Mesenchymal stem cell (in vitro differentiated cells and primary cell): ENCODE measurements at regions not wholly inside any gene's neighbourhood (a gene's known extent, or its start where the extent isn't known, plus 50 kb on each side); places are given as distances from the start of the nearest gene placed in this dataset.

Source experiments
- DNase-seq: peaks from one replicate; pipeline ENCODE4 v3.0.0-alpha.2; 2013
- H2AFZ ChIP-seq: one replicate; pipeline ENCODE4 v1.6.1; 2013; ENCODE audit warnings: low read depth, mild to moderate bottlenecking, control low read depth, inconsistent platforms, low read length, moderate library complexity
- H2AK5ac ChIP-seq: 2 replicates; pipeline ENCODE4 v1.6.1; 2013; ENCODE audit warnings: low read length, moderate library complexity, mild to moderate bottlenecking, inconsistent platforms; ENCODE audit not compliant: severe bottlenecking
- H2BK120ac ChIP-seq: one replicate; pipeline ENCODE4 v1.6.1; 2013; ENCODE audit warnings: low read depth, mild to moderate bottlenecking, inconsistent platforms, low read length, moderate library complexity
- H2BK12ac ChIP-seq, 2 experiments: one replicate each; pipeline ENCODE4 v1.6.1; 2013; ENCODE audit warnings: inconsistent platforms in 2 of 2, low read length in 2 of 2, mild to moderate bottlenecking in 2 of 2, moderate library complexity in 2 of 2, control low read depth in 1 of 2
- H2BK15ac ChIP-seq: one replicate; pipeline ENCODE4 v1.6.1; 2013; ENCODE audit warnings: mild to moderate bottlenecking, low read depth, inconsistent platforms; ENCODE audit not compliant: poor library complexity, severe bottlenecking
- H2BK5ac ChIP-seq: 2 replicates; pipeline ENCODE4 v1.6.1; 2013; ENCODE audit warnings: low read depth, mild to moderate bottlenecking, low read length, control low read depth, inconsistent platforms; ENCODE audit not compliant: poor library complexity, severe bottlenecking
- H3K14ac ChIP-seq, 2 experiments: one replicate each; pipeline ENCODE4 v1.6.1; 2013; ENCODE audit warnings: inconsistent platforms in 2 of 2, low read length in 2 of 2, control low read depth in 1 of 2, mild to moderate bottlenecking in 1 of 2, moderate library complexity in 1 of 2
- H3K18ac ChIP-seq, 2 experiments: one replicate each; pipeline ENCODE4 v1.6.1; 2013; ENCODE audit warnings: inconsistent platforms in 2 of 2, low read length in 2 of 2, control low read depth in 1 of 2, low read depth in 1 of 2, mild to moderate bottlenecking in 1 of 2
- H3K23ac ChIP-seq, 2 experiments: one replicate each; pipeline ENCODE4 v1.6.1; 2013; ENCODE audit warnings: inconsistent platforms in 2 of 2, low read length in 2 of 2, mild to moderate bottlenecking in 2 of 2, moderate library complexity in 2 of 2, control low read depth in 1 of 2
- H3K27ac ChIP-seq: 2 replicates; pipeline ENCODE4 v1.5.1; 2013; ENCODE audit warnings: mild to moderate bottlenecking, moderate library complexity, low read length, control low read depth, inconsistent platforms; ENCODE audit not compliant: poor library complexity, severe bottlenecking
- H3K27me3 ChIP-seq, 2 experiments: 2 replicates each; pipeline versions ENCODE4 v1.6.1 to v1.7.0; 2013; ENCODE audit warnings: low read length in 2 of 2, mild to moderate bottlenecking in 2 of 2, moderate library complexity in 2 of 2, control low read depth in 1 of 2, inconsistent platforms in 1 of 2; ENCODE audit not compliant: control insufficient read depth in 1 of 2, insufficient read depth in 1 of 2
- H3K36me3 ChIP-seq, 2 experiments: 2 replicates each; pipeline versions ENCODE4 v1.6.1 to v1.7.0; 2013; ENCODE audit warnings: low read length in 2 of 2, control low read depth in 1 of 2, inconsistent platforms in 1 of 2, low read depth in 1 of 2, mild to moderate bottlenecking in 1 of 2; ENCODE audit not compliant: insufficient read depth in 2 of 2, control insufficient read depth in 1 of 2
- H3K4ac ChIP-seq, 2 experiments: one replicate each; pipeline ENCODE4 v1.6.1; 2013; ENCODE audit warnings: inconsistent platforms in 2 of 2, low read length in 2 of 2, mild to moderate bottlenecking in 2 of 2, moderate library complexity in 2 of 2, control low read depth in 1 of 2, low read depth in 1 of 2
- H3K4me1 ChIP-seq: 2 replicates; pipeline ENCODE4 v1.6.1; 2013; ENCODE audit warnings: low read depth, low read length, control low read depth; ENCODE audit not compliant: control insufficient read depth, insufficient read depth
- H3K4me2 ChIP-seq: 2 replicates; pipeline ENCODE4 v1.6.1; 2013; ENCODE audit warnings: low read length, mild to moderate bottlenecking, inconsistent platforms; ENCODE audit not compliant: poor library complexity, severe bottlenecking
- H3K4me3 ChIP-seq, 2 experiments: 2 replicates each; pipeline versions ENCODE4 v1.5.1 to v1.7.0; 2013; ENCODE audit warnings: low read length in 2 of 2, mild to moderate bottlenecking in 2 of 2, control low read depth in 1 of 2, low read depth in 1 of 2; ENCODE audit not compliant: insufficient read depth in 1 of 2
- H3K79me1 ChIP-seq: replicated peaks from 2 replicates; pipeline ENCODE4 v1.6.1; 2013; ENCODE audit warnings: mild to moderate bottlenecking, control low read depth, low read length, inconsistent platforms; ENCODE audit not compliant: poor library complexity, severe bottlenecking
- H3K9ac ChIP-seq: 2 replicates; pipeline ENCODE4 v1.7.0; 2013; ENCODE audit warnings: mild to moderate bottlenecking, low read length, moderate library complexity
- H3K9me3 ChIP-seq: 2 replicates; pipeline ENCODE4 v1.7.0; 2013; ENCODE audit warnings: mild to moderate bottlenecking, low read length; ENCODE audit not compliant: control insufficient read depth
- H4K8ac ChIP-seq: one replicate; pipeline ENCODE4 v1.6.1; 2013; ENCODE audit warnings: inconsistent platforms, mild to moderate bottlenecking, low read length, moderate library complexity
- H4K91ac ChIP-seq: one replicate; pipeline ENCODE4 v1.6.1; 2013; ENCODE audit warnings: mild to moderate bottlenecking, low read length, inconsistent platforms
- WGBS: methylation state at CpG from one replicate; pipeline ENCODE4 v1.1.7; 2013; ENCODE audit warnings: mixed read lengths; 5-methylcytosine and 5-hydroxymethylcytosine counted together

DNA sequence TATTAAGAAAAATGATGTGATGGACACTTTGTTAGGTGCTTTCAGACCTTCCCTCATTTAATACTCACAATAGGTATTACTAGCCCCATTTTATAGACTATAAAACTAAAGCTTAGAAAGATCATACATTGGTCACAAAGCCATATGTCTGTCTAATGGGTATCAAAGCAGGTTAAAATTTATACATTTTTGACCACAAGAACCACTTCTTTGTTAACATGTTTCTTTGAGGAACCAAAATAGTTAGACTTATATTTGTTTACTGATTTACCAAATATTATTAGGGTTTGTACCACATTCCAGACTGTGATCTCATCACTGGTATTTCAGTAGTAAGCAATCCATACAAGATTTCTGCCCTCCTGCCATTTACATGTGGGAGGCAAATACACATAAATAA lies 363.3 kb downstream of the NAF1 start:
- Histone ChIP-seq H3K4me2 (no peak overlapping the region), H3K36me3 (no peaks in the 10 kb centered on the region), H3K4me3 (no peak overlapping the region), H4K8ac (no peak overlapping the region), H3K27me3 (no peaks in the 10 kb centered on the region), H3K4ac (no peak overlapping the region), H2BK5ac (no peak overlapping the region), H3K23ac (no peak overlapping the region), H2AK5ac (no peak overlapping the region), H2BK15ac (no peak overlapping the region), H3K18ac (no peak overlapping the region), H3K4me1 (no peaks in the 10 kb centered on the region), H2BK120ac (no peak overlapping the region), H3K9ac (no peak overlapping the region), H3K27ac (no peak overlapping the region), H3K14ac (no peak overlapping the region), H3K9me3 (no peaks in the 10 kb centered on the region), H3K79me1 (no peaks in the 10 kb centered on the region), H4K91ac (no peak overlapping the region), H2AFZ (no peak overlapping the region), H2BK12ac (no peak overlapping the region)
- no peak for DNase-seq

DNA sequence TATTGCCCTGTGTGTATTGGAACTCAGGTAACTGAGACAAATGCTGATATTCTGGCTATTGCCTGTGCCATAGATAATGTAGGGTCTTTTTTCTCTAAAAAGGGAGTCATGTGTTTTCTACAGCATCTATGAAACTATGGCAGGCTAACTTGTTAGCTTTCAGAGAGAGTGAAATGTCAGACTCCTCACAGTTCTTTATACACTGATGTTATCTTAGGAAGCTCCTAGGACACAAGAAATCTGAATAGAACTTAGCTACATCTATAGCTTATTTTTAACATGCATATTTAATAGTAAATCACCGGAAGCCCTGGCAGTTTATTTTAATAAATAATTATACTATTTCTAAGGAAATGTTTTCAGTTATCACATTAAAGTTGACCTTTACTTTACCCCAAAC lies 369.6 kb downstream of the NAF1 start:
- Histone ChIP-seq H3K36me3 (no peaks in the 10 kb centered on the region), H3K27me3 (no peaks in the 10 kb centered on the region), H2BK12ac (no peak overlapping the region), H3K79me1 (no peaks in the 10 kb centered on the region), H3K18ac (no peak overlapping the region), H3K27ac (no peak overlapping the region), H2BK15ac (no peak overlapping the region), H3K9me3 (no peaks in the 10 kb centered on the region), H4K91ac (no peak overlapping the region), H2AK5ac (no peak overlapping the region), H3K4me3 (no peak overlapping the region), H3K4ac (no peak overlapping the region), H3K9ac (no peak overlapping the region), H2BK120ac (no peak overlapping the region), H4K8ac (no peak overlapping the region), H2AFZ (no peak overlapping the region), H3K14ac (no peak overlapping the region), H3K23ac (no peak overlapping the region), H2BK5ac (no peak overlapping the region), H3K4me1 (no peaks in the 10 kb centered on the region), H3K4me2 (no peak overlapping the region)
- WGBS: no CpG with 5 or more reads among the region's 1 CpG
- DNase-seq: no peak

DNA sequence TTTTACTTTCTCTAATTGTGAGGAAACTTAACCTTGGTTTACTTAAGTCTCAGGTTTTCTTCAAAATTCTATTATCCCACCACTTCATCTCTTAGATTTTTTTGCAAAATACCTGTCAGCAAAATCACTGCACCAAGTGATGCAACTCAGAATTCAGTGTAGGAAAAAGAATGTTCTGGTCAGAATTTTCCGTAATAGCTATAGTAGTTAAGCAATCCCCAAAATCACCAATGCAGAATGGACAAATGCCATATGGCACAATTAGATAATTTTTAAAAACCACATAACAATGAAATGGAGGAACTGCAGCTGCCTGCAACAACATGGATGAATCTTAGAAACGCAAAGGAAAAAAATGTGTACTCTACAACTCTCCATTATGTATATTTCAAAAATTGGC lies 373.1 kb downstream of the NAF1 start:
- Histone ChIP-seq H3K27me3 (no peaks in the 10 kb centered on the region), H4K91ac (no peak overlapping the region), H3K18ac (no peak overlapping the region), H3K4me2 (no peak overlapping the region), H2BK120ac (no peak overlapping the region), H2BK15ac (no peak overlapping the region), H2BK12ac (no peak overlapping the region), H3K4me3 (no peak overlapping the region), H3K23ac (no peak overlapping the region), H3K9ac (no peak overlapping the region), H3K79me1 (no peaks in the 10 kb centered on the region), H3K4ac (no peak overlapping the region), H3K9me3 (no peaks in the 10 kb centered on the region), H3K4me1 (no peaks in the 10 kb centered on the region), H3K36me3 (no peaks in the 10 kb centered on the region), H4K8ac (no peak overlapping the region), H2AK5ac (no peak overlapping the region), H3K27ac (no peak overlapping the region), H3K14ac (no peak overlapping the region), H2AFZ (no peak overlapping the region), H2BK5ac (no peak overlapping the region)
- no peak for DNase-seq
- WGBS: 100% methylated on average over 1 of the region's 2 CpGs

DNA sequence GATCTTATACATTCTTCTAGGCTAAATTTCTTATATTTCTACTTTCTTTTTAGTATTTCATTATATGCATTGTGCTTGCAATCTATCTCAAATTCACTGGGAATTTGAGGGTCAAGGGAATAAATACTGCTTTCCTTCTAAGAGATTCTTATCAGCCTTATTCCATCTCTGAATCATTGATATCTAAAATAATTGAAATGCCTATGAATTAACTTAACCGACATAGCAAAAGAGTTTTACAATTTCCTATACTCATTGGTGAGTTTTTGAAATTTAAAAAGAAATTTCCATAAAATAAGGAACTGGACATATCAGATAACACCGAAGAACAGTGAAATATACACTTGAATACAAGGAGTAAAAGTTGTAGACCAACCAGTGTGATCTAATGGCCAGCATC lies 373.7 kb downstream of the NAF1 start:
- Histone ChIP-seq H3K79me1 (no peaks in the 10 kb centered on the region), H3K4ac (no peak overlapping the region), H3K4me2 (no peak overlapping the region), H3K27me3 (no peaks in the 10 kb centered on the region), H3K4me1 (no peaks in the 10 kb centered on the region), H2AFZ (no peak overlapping the region), H3K4me3 (no peak overlapping the region), H3K36me3 (no peaks in the 10 kb centered on the region), H3K14ac (no peak overlapping the region), H3K27ac (no peak overlapping the region), H3K23ac (no peak overlapping the region), H2BK120ac (no peak overlapping the region), H2BK15ac (no peak overlapping the region), H2BK12ac (no peak overlapping the region), H3K9ac (no peak overlapping the region), H2AK5ac (no peak overlapping the region), H3K18ac (no peak overlapping the region), H4K8ac (no peak overlapping the region), H4K91ac (no peak overlapping the region), H3K9me3 (no peaks in the 10 kb centered on the region), H2BK5ac (no peak overlapping the region)
- WGBS: 100% methylated on average over 1 of the region's 2 CpGs
- DNase-seq: no peak
